ENCODE measurements at regions not wholly inside any gene's neighbourhood (a gene's known extent, or its start where the extent isn't known, plus 50 kb on each side); places are given as distances from the start of the nearest gene placed in this dataset.

GRCh38 chr4:155512817-155513216 lies 136.1 kb upstream of the MAP9 start:
- no peak for DNase-seq

- no peak for DNase-seq
These were observed 135.3 kb upstream of the MAP9 start for GRCh38 chr4:155512046-155512445.

GRCh38 chr4:155510771-155511170 lies 134.0 kb upstream of the MAP9 start:
- no peak for DNase-seq

- DNase-seq = no peak
These were observed 132.8 kb upstream of the MAP9 start for GRCh38 chr4:155509555-155509954.

GRCh38 chr4:155506745-155507144 lies 130.0 kb upstream of the MAP9 start:
- DNase-seq = no peak

GRCh38 chr4:155505321-155505720 lies 128.6 kb upstream of the MAP9 start:
- no peak for DNase-seq

GRCh38 chr4:155497306-155497705 lies 120.5 kb upstream of the MAP9 start:
- DNase-seq = no peak

GRCh38 chr4:155496294-155496626 lies 119.5 kb upstream of the MAP9 start:
- DNase-seq = no peak

- DNase-seq = no peak
These were observed 119.0 kb upstream of the MAP9 start for GRCh38 chr4:155495572-155496293.

- DNase-seq = no peak
These were observed 117.4 kb upstream of the MAP9 start for GRCh38 chr4:155494037-155494718.

- DNase-seq = no peak
These were observed 114.8 kb upstream of the MAP9 start for GRCh38 chr4:155491336-155492120.

GRCh38 chr4:155489271-155489670 lies 112.5 kb upstream of the MAP9 start:
- DNase-seq = no peak

- no peak for DNase-seq
These were observed 111.9 kb upstream of the MAP9 start for GRCh38 chr4:155488691-155489090.

- DNase-seq = no peak
These were observed 110.4 kb upstream of the MAP9 start for GRCh38 chr4:155487210-155487609.

- no peak for DNase-seq
These were observed 104.4 kb upstream of the MAP9 start for GRCh38 chr4:155481150-155481549.

GRCh38 chr4:155479835-155480234 lies 103.1 kb upstream of the MAP9 start:
- DNase-seq = no peak

GRCh38 chr4:155478336-155478835 lies 101.6 kb upstream of the MAP9 start:
- DNase-seq = no peak

- no peak for DNase-seq
These were observed 98.0 kb upstream of the MAP9 start for GRCh38 chr4:155474758-155475157.

- DNase-seq = no peak
These were observed 96.8 kb upstream of the MAP9 start for GRCh38 chr4:155473420-155474095.

- DNase-seq = no peak
These were observed 91.5 kb upstream of the MAP9 start for GRCh38 chr4:155468282-155468681.

GRCh38 chr4:155450676-155451075 lies 73.9 kb upstream of the MAP9 start:
- no peak for DNase-seq

GRCh38 chr4:155445306-155445705 lies 68.5 kb upstream of the MAP9 start:
- DNase-seq = no peak

- no peak for DNase-seq
These were observed 68.0 kb upstream of the MAP9 start for GRCh38 chr4:155444721-155445120.
